GM12891 (cell line): ENCODE measurements at regions not wholly inside any gene's neighbourhood (a gene's known extent, or its start where the extent isn't known, plus 50 kb on each side); places are given as distances from the start of the nearest gene placed in this dataset.

Source experiments
- POLR2A ChIP-seq: IDR thresholded peaks from 2 replicates; pipeline ENCODE4 v1.6.1; 2011; ENCODE audit warnings: low read depth, low read length, control low read depth
- SPI1 ChIP-seq: IDR thresholded peaks from 2 replicates; pipeline ENCODE4 v1.6.1; 2011; ENCODE audit warnings: low read depth, low read length, control low read depth

GRCh38 chr10:28807760-28808613, 130.7 kb downstream of the BAMBI start:
- TF ChIP-seq POLR2A (no peak), SPI1 (no peak)
